SK-N-SH (cell line): ENCODE measurements at regions not wholly inside any gene's neighbourhood (a gene's known extent, or its start where the extent isn't known, plus 50 kb on each side); places are given as distances from the start of the nearest gene placed in this dataset.

Experiments
- CTCF ChIA-PET: fragments of 300-600, 350-600 bp; formaldehyde crosslinking; extraction: SDS; loops from one replicate; lab custom pipeline; 2021; lab: Yijun Ruan, JAX
- POLR2A ChIA-PET: fragments of 350-600 bp; sonication (Branson Sonifier 250); formaldehyde crosslinking; extraction: SDS; loops from one replicate; lab custom pipeline; 2020; ENCODE audit warnings: antibody characterized with exemption, inconsistent platforms; lab: Yijun Ruan, JAX
- DNase-seq: peaks from one replicate; pipeline ENCODE4 v3.0.0; 2012
- H2AFZ ChIP-seq: fragments of 200-600 bp; sonication (generic); 2 replicates; pipeline ENCODE4 v1.8.1; 2016; ENCODE audit warnings: antibody characterized with exemption, mild to moderate bottlenecking, low read depth
- H3F3A ChIP-seq: fragments of 200-600 bp; sonication (generic); replicated peaks from 2 replicates; pipeline ENCODE3; 2016; ENCODE audit warnings: antibody characterized with exemption, mild to moderate bottlenecking; ENCODE audit not compliant: insufficient read depth
- H3K27ac ChIP-seq, 2 experiments: fragments of 200-500 bp in 1 of 2; fragments of 200-600 bp in 1 of 2; sonication (Bioruptor generic) in 1 of 2; sonication (generic), shearing (Covaris generic) in 1 of 2; 2 replicates each; pipeline versions ENCODE4 v1.5.1 to v1.6.1; 2014 to 2016; ENCODE audit warnings: low read depth in 2 of 2, inconsistent platforms in 1 of 2, low read length in 1 of 2, mild to moderate bottlenecking in 1 of 2, mixed read lengths in 1 of 2
- H3K27me3 ChIP-seq: fragments of 200-600 bp; sonication (generic), shearing (Covaris generic); 2 replicates; pipeline ENCODE4 v1.6.1; 2016; ENCODE audit warnings: mixed run types; ENCODE audit not compliant: insufficient read depth
- H3K36me3 ChIP-seq, 2 experiments: fragments of 200-500 bp in 1 of 2; fragments of 200-600 bp in 1 of 2; sonication (Bioruptor generic) in 1 of 2; sonication (generic) in 1 of 2; replicated peaks in 1 of 2; 2 replicates each; pipeline versions ENCODE3 to v1.5.1; 2014 to 2016; ENCODE audit warnings: low read length in 1 of 2, mild to moderate bottlenecking in 1 of 2; ENCODE audit not compliant: insufficient read depth in 2 of 2, control insufficient read depth in 1 of 2
- H3K4me1 ChIP-seq, 2 experiments: fragments of 200-500 bp in 1 of 2; fragments of 200-600 bp in 1 of 2; sonication (Bioruptor generic) in 1 of 2; sonication (generic), shearing (Covaris generic) in 1 of 2; 2 replicates each; pipeline versions ENCODE4 v1.5.1 to v1.6.1; 2014 to 2016; ENCODE audit warnings: low read depth in 1 of 2, low read length in 1 of 2, mixed run types in 1 of 2; ENCODE audit not compliant: insufficient read depth in 2 of 2, control insufficient read depth in 1 of 2
- H3K4me2 ChIP-seq: fragments of 200-600 bp; sonication (generic), shearing (Covaris generic); 2 replicates; pipeline ENCODE4 v1.6.1; 2017; ENCODE audit warnings: mixed run types
- H3K4me3 ChIP-seq, 2 experiments: fragments of 200-500 bp in 1 of 2; fragments of 200-600 bp in 1 of 2; sonication (Bioruptor generic) in 1 of 2; sonication (generic), shearing (Covaris generic) in 1 of 2; 2 replicates each; pipeline versions ENCODE4 v1.5.1 to v1.8.1; 2014 to 2016; ENCODE audit warnings: low read depth in 2 of 2, inconsistent platforms in 1 of 2, low read length in 1 of 2, mild to moderate bottlenecking in 1 of 2, mixed read lengths in 1 of 2, moderate library complexity in 1 of 2
- H3K79me2 ChIP-seq: fragments of 200-600 bp; sonication (generic); 2 replicates; pipeline ENCODE4 v1.8.1; 2017; ENCODE audit warnings: mild to moderate bottlenecking; ENCODE audit not compliant: insufficient read depth
- H3K9ac ChIP-seq: fragments of 200-600 bp; sonication (generic); 2 replicates; pipeline ENCODE4 v1.6.1; 2017; ENCODE audit warnings: mixed run types
- H3K9me2 ChIP-seq: fragments of 200-600 bp; sonication (generic); 2 replicates; pipeline ENCODE4 v1.6.1; 2017; ENCODE audit warnings: mixed run types
- H3K9me3 ChIP-seq: fragments of 200-600 bp; sonication (generic); 2 replicates; pipeline ENCODE4 v1.6.1; 2017; ENCODE audit warnings: mixed run types, mild to moderate bottlenecking, moderate library complexity
- H4K20me1 ChIP-seq: fragments of 200-600 bp; sonication (generic); 2 replicates; pipeline ENCODE4 v1.6.1; 2017; ENCODE audit warnings: mild to moderate bottlenecking, mixed run types; ENCODE audit not compliant: insufficient read depth
- CHD2 ChIP-seq: fragments of 150-350 bp; IDR thresholded peaks from 2 replicates; pipeline ENCODE4 v1.6.1; 2018; ENCODE audit warnings: low read length; ENCODE audit not compliant: partially characterized antibody
- EP300 ChIP-seq, 2 experiments: IDR thresholded peaks; 2 replicates each; pipeline versions ENCODE4 v1.4.0 to v1.6.1; 2012; ENCODE audit warnings: borderline replicate concordance in 1 of 2, low read depth in 1 of 2, low read length in 1 of 2
- EZH2phosphoT487 ChIP-seq: fragments of 200-600 bp; sonication (generic); IDR thresholded peaks from 2 replicates; pipeline ENCODE4 v1.6.1; 2017; ENCODE audit warnings: low read depth, mixed run types, mild to moderate bottlenecking, antibody characterized with exemption, moderate library complexity, borderline replicate concordance
- FOSL2 ChIP-seq: IDR thresholded peaks from 2 replicates; pipeline ENCODE4 v1.4.0; 2012; ENCODE audit warnings: low read depth, mild to moderate bottlenecking, moderate library complexity, borderline replicate concordance
- FOXM1 ChIP-seq: IDR thresholded peaks from 2 replicates; pipeline ENCODE4 v1.4.0; 2012; ENCODE audit warnings: low read depth, mild to moderate bottlenecking
- GATA2 ChIP-seq: sonication (generic); formaldehyde crosslinking; IDR thresholded peaks from 2 replicates; pipeline ENCODE4 v1.5.0; 2020; ENCODE audit warnings: mild to moderate bottlenecking, missing genetic modification reagents
- IRF3 ChIP-seq: fragments of 150-350 bp; IDR thresholded peaks from 2 replicates; pipeline ENCODE4 v1.6.1; 2016; ENCODE audit warnings: mild to moderate bottlenecking, low read depth, low read length
- JUND ChIP-seq: IDR thresholded peaks from 2 replicates; pipeline ENCODE4 v1.4.0; 2012
- MEF2A ChIP-seq: IDR thresholded peaks from 2 replicates; pipeline ENCODE4 v1.4.0; 2012; ENCODE audit warnings: low read depth, borderline replicate concordance
- NFIC ChIP-seq: IDR thresholded peaks from 2 replicates; pipeline ENCODE4 v1.4.0; 2012; ENCODE audit warnings: borderline replicate concordance
- NRF1 ChIP-seq: IDR thresholded peaks from 2 replicates; pipeline ENCODE4 v1.6.1; 2012; ENCODE audit warnings: low read depth, mild to moderate bottlenecking, low read length
- POLR2AphosphoS5 ChIP-seq: IDR thresholded peaks from 2 replicates; pipeline ENCODE4 v1.6.1; 2012; ENCODE audit warnings: low read depth, low read length
- RAD21 ChIP-seq: IDR thresholded peaks from 2 replicates; pipeline ENCODE4 v1.6.1; 2012; ENCODE audit warnings: mild to moderate bottlenecking, low read length
- REST ChIP-seq: IDR thresholded peaks from 2 replicates; pipeline ENCODE4 v1.6.1; 2012; ENCODE audit warnings: mild to moderate bottlenecking, low read depth, low read length, moderate library complexity
- RXRA ChIP-seq: IDR thresholded peaks from 2 replicates; pipeline ENCODE4 v1.4.0; 2012; ENCODE audit warnings: low read depth, mild to moderate bottlenecking, borderline replicate concordance
- SIN3A ChIP-seq: IDR thresholded peaks from 2 replicates; pipeline ENCODE4 v1.6.1; 2012; ENCODE audit warnings: low read depth, mild to moderate bottlenecking, low read length, moderate library complexity, borderline replicate concordance
- TAF1 ChIP-seq: IDR thresholded peaks from 2 replicates; pipeline ENCODE4 v1.6.1; 2012; ENCODE audit warnings: low read depth, mild to moderate bottlenecking, low read length, moderate library complexity, borderline replicate concordance
- TCF12 ChIP-seq: IDR thresholded peaks from 2 replicates; pipeline ENCODE4 v1.4.0; 2012
- YY1 ChIP-seq: IDR thresholded peaks from 2 replicates; pipeline ENCODE4 v1.4.0; 2012; ENCODE audit warnings: low read depth, mild to moderate bottlenecking
- WGBS: methylation state at CpG from one replicate; pipeline ENCODE4 v1.1.6; 2017; ENCODE audit warnings: low lambda C conversion rate; 5-methylcytosine and 5-hydroxymethylcytosine counted together

- Histone ChIP-seq H3K9me2 (no peaks in the 10 kb centered on the region), H3K4me1 (no peaks in the 10 kb centered on the region; a peak in 2 of 4 replicates), H3K27ac (no peak overlapping the region), H3K9me3 (no peaks in the 10 kb centered on the region), H4K20me1 (no peaks in the 10 kb centered on the region), H3K27me3 (no peaks in the 10 kb centered on the region), H3K79me2 (no peaks in the 10 kb centered on the region), H2AFZ (no peak overlapping the region), H3K4me2 (no peak overlapping the region), H3F3A (no peaks in the 10 kb centered on the region), H3K36me3 (no peaks in the 10 kb centered on the region), H3K9ac (no peak overlapping the region), H3K4me3 (no peak overlapping the region)
- ChIA-PET POLR2A (no interaction called here), CTCF (interaction anchor here (0.6 to 1.2 kb wide), 2 partner anchors 38 to 365 kb away, joined by 3 read pairs; no protein-coding TSS in a partner anchor)
- no peak for TF ChIP-seq POLR2AphosphoS5
- TF ChIP-seq EZH2phosphoT487, result no peak
- no peak for TF ChIP-seq GATA2 (CRISPR knock-in tag)
- no peak for TF ChIP-seq RXRA
- TF ChIP-seq NRF1, result no peak
- no peak for TF ChIP-seq YY1
- no peak for TF ChIP-seq REST
- no peak for TF ChIP-seq FOSL2
- TF ChIP-seq TCF12, result no peak
- no peak for TF ChIP-seq EP300 (IDR thresholded peaks at IDR 0.05; ENCODE audit: borderline replicate concordance in 1 of 2, low read depth in 1 of 2, low read length in 1 of 2)
- no peak for DNase-seq
- 74% methylated on average over 10 of the region's 10 CpGs for WGBS
These were observed 242.1 kb upstream of the PWP1 start for GRCh38 chr12:107443320-107444090.

GRCh38 chr12:107444771-107445170 is 240.8 kb upstream of the PWP1 start:
- Histone ChIP-seq H3K9ac (no peak overlapping the region), H3K4me1 (no peaks in the 10 kb centered on the region; a peak in 1 of 4 replicates), H3K9me3 (no peaks in the 10 kb centered on the region), H3K9me2 (no peaks in the 10 kb centered on the region), H3K27ac (no peak overlapping the region), H4K20me1 (no peaks in the 10 kb centered on the region), H3F3A (no peaks in the 10 kb centered on the region), H3K27me3 (no peaks in the 10 kb centered on the region), H3K4me3 (no peak overlapping the region), H2AFZ (no peak overlapping the region), H3K4me2 (no peak overlapping the region), H3K36me3 (no peaks in the 10 kb centered on the region), H3K79me2 (no peaks in the 10 kb centered on the region)
- 63% methylated on average over 6 of the region's 10 CpGs for WGBS
- ChIA-PET CTCF (interaction anchor here (1.1 kb wide), 1 partner anchor 42 kb away, joined by 4 read pairs; no protein-coding TSS in a partner anchor), POLR2A (no interaction called here)
- DNase-seq, result no peak
- TF ChIP-seq IRF3 (no peak), TAF1 (no peak), FOXM1 (no peak), NFIC (no peak), RAD21 (no peak), GATA2 (CRISPR knock-in tag) (no peak), CHD2 (no peak), JUND (no peak), MEF2A (no peak), REST (no peak), EZH2phosphoT487 (no peak), NRF1 (no peak), FOSL2 (no peak), RXRA (no peak), SIN3A (no peak)
